ENCODE measurements at regions not wholly inside any gene's neighbourhood (a gene's known extent, or its start where the extent isn't known, plus 50 kb on each side); places are given as distances from the start of the nearest gene placed in this dataset.
"Not testable (repeated sequence)": the region's sequence is repeated elsewhere in the genome, so short reads cannot be mapped to it uniquely, and the experiment has no call there.

GRCh38 chr13:56501750-56502149 is 639.0 kb upstream of the PRR20A start:
- no peak overlapping the region for H3K9ac ChIP-seq (ENCODE audit: low read depth, low read length)
- H3K27ac ChIP-seq (ENCODE audit: low read depth, low read length) = no peak overlapping the region
- 63% methylated on average over 3 of the region's 3 CpGs for WGBS
- no peaks in the 10 kb centered on the region for H3K27me3 ChIP-seq (ENCODE audit: insufficient read depth, low read length)
- H3K4me3 ChIP-seq (ENCODE audit: low read length) = no peak overlapping the region
- H3K4me1 ChIP-seq (ENCODE audit: insufficient read depth, low read length) = no peaks in the 10 kb centered on the region
- H3K36me3 ChIP-seq (ENCODE audit: insufficient read depth, low read length) = no peaks in the 10 kb centered on the region
- no peaks in the 10 kb centered on the region for H3K9me3 ChIP-seq (ENCODE audit: insufficient read depth, low read depth, low read length)

- no peaks in the 10 kb centered on the region for H3K9me3 ChIP-seq (ENCODE audit: insufficient read depth, low read depth, low read length)
- H3K27ac ChIP-seq (ENCODE audit: low read depth, low read length) = no peak overlapping the region
- WGBS = 83% methylated on average over 1 of the region's 2 CpGs
These were observed 629.9 kb upstream of the PRR20A start for GRCh38 chr13:56510836-56511235.

GRCh38 chr13:56512336-56512735 is 628.4 kb upstream of the PRR20A start:
- 90% methylated on average over 2 of the region's 2 CpGs for WGBS
- H3K4me1 ChIP-seq (ENCODE audit: insufficient read depth, low read length) = peaks cover 17% of the 10 kb centered on the region
- not testable (repeated sequence) for H3K27ac ChIP-seq (ENCODE audit: low read depth, low read length); H3K36me3 ChIP-seq (ENCODE audit: insufficient read depth, low read length); H3K4me3 ChIP-seq (ENCODE audit: low read length); H3K9me3 ChIP-seq (ENCODE audit: insufficient read depth, low read depth, low read length); H3K9ac ChIP-seq (ENCODE audit: low read depth, low read length); H3K27me3 ChIP-seq (ENCODE audit: insufficient read depth, low read length)

More at GRCh38 chr13:56510836-56511235, 629.9 kb upstream of the PRR20A start:
- Histone ChIP-seq H3K9ac (ENCODE audit: low read depth, low read length) (no peak overlapping the region), H3K27me3 (ENCODE audit: insufficient read depth, low read length) (no peaks in the 10 kb centered on the region), H3K4me1 (ENCODE audit: insufficient read depth, low read length) (peaks cover 17% of the 10 kb centered on the region), H3K36me3 (ENCODE audit: insufficient read depth, low read length) (no peaks in the 10 kb centered on the region), H3K4me3 (ENCODE audit: low read length) (no peak overlapping the region)

GRCh38 chr13:56515441-56515840 is 625.3 kb upstream of the PRR20A start:
- WGBS = 91% methylated on average over 1 of the region's 1 CpG
- Histone ChIP-seq H3K36me3 (ENCODE audit: insufficient read depth, low read length) (no peaks in the 10 kb centered on the region), H3K9ac (ENCODE audit: low read depth, low read length) (no peak overlapping the region), H3K9me3 (ENCODE audit: insufficient read depth, low read depth, low read length) (no peaks in the 10 kb centered on the region), H3K4me1 (ENCODE audit: insufficient read depth, low read length) (peaks cover 9% of the 10 kb centered on the region; the same call in 1 of the 2 replicates), H3K27ac (ENCODE audit: low read depth, low read length) (no peak overlapping the region), H3K4me3 (ENCODE audit: low read length) (no peak overlapping the region), H3K27me3 (ENCODE audit: insufficient read depth, low read length) (no peaks in the 10 kb centered on the region)

GRCh38 chr13:56528040-56528790 is 612.5 kb upstream of the PRR20A start:
- H3K27ac ChIP-seq (ENCODE audit: low read depth, low read length) = no peak overlapping the region
- WGBS = 90% methylated on average over 1 of the region's 1 CpG

GRCh38 chr13:56530096-56530495 is 610.6 kb upstream of the PRR20A start:
- WGBS = 100% methylated on average over 1 of the region's 1 CpG
- Histone ChIP-seq H3K4me3 (ENCODE audit: low read length) (no peak overlapping the region), H3K4me1 (ENCODE audit: insufficient read depth, low read length) (no peaks in the 10 kb centered on the region), H3K27me3 (ENCODE audit: insufficient read depth, low read length) (no peaks in the 10 kb centered on the region), H3K27ac (ENCODE audit: low read depth, low read length) (no peak overlapping the region), H3K9me3 (ENCODE audit: insufficient read depth, low read depth, low read length) (no peaks in the 10 kb centered on the region), H3K36me3 (ENCODE audit: insufficient read depth, low read length) (no peaks in the 10 kb centered on the region), H3K9ac (ENCODE audit: low read depth, low read length) (no peak overlapping the region)

More at GRCh38 chr13:56528040-56528790, 612.5 kb upstream of the PRR20A start:
- no peak overlapping the region for H3K9ac ChIP-seq (ENCODE audit: low read depth, low read length)
- no peaks in the 10 kb centered on the region for H3K27me3 ChIP-seq (ENCODE audit: insufficient read depth, low read length)
- no peaks in the 10 kb centered on the region for H3K4me1 ChIP-seq (ENCODE audit: insufficient read depth, low read length)
- H3K4me3 ChIP-seq (ENCODE audit: low read length) = no peak overlapping the region
- no peaks in the 10 kb centered on the region for H3K36me3 ChIP-seq (ENCODE audit: insufficient read depth, low read length)
- H3K9me3 ChIP-seq (ENCODE audit: insufficient read depth, low read depth, low read length) = no peaks in the 10 kb centered on the region

- H3K36me3 ChIP-seq (ENCODE audit: insufficient read depth, low read length); H3K9ac ChIP-seq (ENCODE audit: low read depth, low read length); H3K27me3 ChIP-seq (ENCODE audit: insufficient read depth, low read length); H3K4me3 ChIP-seq (ENCODE audit: low read length); H3K27ac ChIP-seq (ENCODE audit: low read depth, low read length); H3K9me3 ChIP-seq (ENCODE audit: insufficient read depth, low read depth, low read length); H3K4me1 ChIP-seq (ENCODE audit: insufficient read depth, low read length): not testable (repeated sequence)
- WGBS = 94% methylated on average over 11 of the region's 11 CpGs
These were observed 592.8 kb upstream of the PRR20A start for GRCh38 chr13:56547921-56548320.

GRCh38 chr13:56558698-56559320 is 581.9 kb upstream of the PRR20A start:
- Histone ChIP-seq H3K9me3 (ENCODE audit: insufficient read depth, low read depth, low read length) (no peaks in the 10 kb centered on the region), H3K27me3 (ENCODE audit: insufficient read depth, low read length) (no peaks in the 10 kb centered on the region), H3K4me3 (ENCODE audit: low read length) (no peak overlapping the region), H3K9ac (ENCODE audit: low read depth, low read length) (no peak overlapping the region), H3K4me1 (ENCODE audit: insufficient read depth, low read length) (no peaks in the 10 kb centered on the region), H3K27ac (ENCODE audit: low read depth, low read length) (no peak overlapping the region), H3K36me3 (ENCODE audit: insufficient read depth, low read length) (no peaks in the 10 kb centered on the region)
- 87% methylated on average over 4 of the region's 4 CpGs for WGBS

GRCh38 chr13:56561327-56561726 is 579.4 kb upstream of the PRR20A start:
- Histone ChIP-seq H3K9me3 (ENCODE audit: insufficient read depth, low read depth, low read length) (no peaks in the 10 kb centered on the region), H3K4me3 (ENCODE audit: low read length) (no peak overlapping the region), H3K9ac (ENCODE audit: low read depth, low read length) (no peak overlapping the region), H3K27me3 (ENCODE audit: insufficient read depth, low read length) (no peaks in the 10 kb centered on the region), H3K27ac (ENCODE audit: low read depth, low read length) (no peak overlapping the region), H3K36me3 (ENCODE audit: insufficient read depth, low read length) (no peaks in the 10 kb centered on the region), H3K4me1 (ENCODE audit: insufficient read depth, low read length) (no peaks in the 10 kb centered on the region)
- WGBS = 100% methylated on average over 1 of the region's 2 CpGs

- 90% methylated on average over 4 of the region's 4 CpGs for WGBS
- H3K4me3 ChIP-seq (ENCODE audit: low read length) = no peak overlapping the region
These were observed 577.1 kb upstream of the PRR20A start for GRCh38 chr13:56563663-56564062.

GRCh38 chr13:56586976-56587375 is 553.7 kb upstream of the PRR20A start:
- Histone ChIP-seq H3K4me3 (ENCODE audit: low read length) (no peak overlapping the region), H3K36me3 (ENCODE audit: insufficient read depth, low read length) (no peaks in the 10 kb centered on the region), H3K4me1 (ENCODE audit: insufficient read depth, low read length) (no peaks in the 10 kb centered on the region), H3K9me3 (ENCODE audit: insufficient read depth, low read depth, low read length) (no peaks in the 10 kb centered on the region), H3K27me3 (ENCODE audit: insufficient read depth, low read length) (no peaks in the 10 kb centered on the region), H3K9ac (ENCODE audit: low read depth, low read length) (no peak overlapping the region), H3K27ac (ENCODE audit: low read depth, low read length) (no peak overlapping the region)
- WGBS = 95% methylated on average over 1 of the region's 1 CpG

More at GRCh38 chr13:56563663-56564062, 577.1 kb upstream of the PRR20A start:
- H3K4me1 ChIP-seq (ENCODE audit: insufficient read depth, low read length) = no peaks in the 10 kb centered on the region
- H3K27ac ChIP-seq (ENCODE audit: low read depth, low read length) = no peak overlapping the region
- H3K9ac ChIP-seq (ENCODE audit: low read depth, low read length) = no peak overlapping the region
- H3K27me3 ChIP-seq (ENCODE audit: insufficient read depth, low read length) = no peaks in the 10 kb centered on the region
- no peaks in the 10 kb centered on the region for H3K9me3 ChIP-seq (ENCODE audit: insufficient read depth, low read depth, low read length)
- no peaks in the 10 kb centered on the region for H3K36me3 ChIP-seq (ENCODE audit: insufficient read depth, low read length)
